ENCODE measurements at regions not wholly inside any gene's neighbourhood (a gene's known extent, or its start where the extent isn't known, plus 50 kb on each side); places are given as distances from the start of the nearest gene placed in this dataset.

DNA sequence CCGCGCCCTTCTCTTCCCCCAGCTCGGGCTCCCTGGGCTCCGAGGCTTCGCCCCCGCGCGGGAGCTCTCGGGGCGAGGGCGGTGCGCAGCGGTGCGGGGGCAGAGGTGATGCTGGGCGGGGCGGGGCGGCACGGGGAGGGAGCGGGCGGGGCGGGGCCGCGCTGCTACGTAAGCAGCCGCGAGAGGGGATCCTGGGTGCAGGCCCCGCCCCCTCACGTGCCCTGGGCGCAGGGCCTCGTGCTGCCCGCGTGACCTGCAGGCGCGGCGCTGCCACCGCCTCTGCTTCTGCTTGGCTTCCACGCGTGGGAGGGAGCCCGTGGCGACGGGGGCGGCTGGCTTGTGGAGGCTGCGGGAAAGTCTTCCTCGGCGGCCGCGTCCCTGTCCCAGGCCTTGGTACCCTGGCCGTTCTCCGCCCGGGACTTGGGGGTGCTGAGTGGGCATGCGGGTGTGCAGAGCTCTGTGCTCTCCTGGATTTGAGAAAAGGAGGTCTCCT lies 132.6 kb upstream of the HSD17B12 start:
- TF ChIP-seq, protein P1, sequence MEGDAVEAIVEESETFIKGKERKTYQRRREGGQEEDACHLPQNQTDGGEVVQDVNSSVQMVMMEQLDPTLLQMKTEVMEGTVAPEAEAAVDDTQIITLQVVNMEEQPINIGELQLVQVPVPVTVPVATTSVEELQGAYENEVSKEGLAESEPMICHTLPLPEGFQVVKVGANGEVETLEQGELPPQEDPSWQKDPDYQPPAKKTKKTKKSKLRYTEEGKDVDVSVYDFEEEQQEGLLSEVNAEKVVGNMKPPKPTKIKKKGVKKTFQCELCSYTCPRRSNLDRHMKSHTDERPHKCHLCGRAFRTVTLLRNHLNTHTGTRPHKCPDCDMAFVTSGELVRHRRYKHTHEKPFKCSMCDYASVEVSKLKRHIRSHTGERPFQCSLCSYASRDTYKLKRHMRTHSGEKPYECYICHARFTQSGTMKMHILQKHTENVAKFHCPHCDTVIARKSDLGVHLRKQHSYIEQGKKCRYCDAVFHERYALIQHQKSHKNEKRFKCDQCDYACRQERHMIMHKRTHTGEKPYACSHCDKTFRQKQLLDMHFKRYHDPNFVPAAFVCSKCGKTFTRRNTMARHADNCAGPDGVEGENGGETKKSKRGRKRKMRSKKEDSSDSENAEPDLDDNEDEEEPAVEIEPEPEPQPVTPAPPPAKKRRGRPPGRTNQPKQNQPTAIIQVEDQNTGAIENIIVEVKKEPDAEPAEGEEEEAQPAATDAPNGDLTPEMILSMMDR (IDR thresholded peaks at IDR 0.05; ENCODE audit: insufficient read depth, low read depth, low read length): no peak
- no peak for TF ChIP-seq EZH2 (IDR thresholded peaks at IDR 0.05; ENCODE audit: insufficient read depth, low read length)
